CD4-positive, alpha-beta memory T cell (primary cell): ENCODE measurements at regions not wholly inside any gene's neighbourhood (a gene's known extent, or its start where the extent isn't known, plus 50 kb on each side); places are given as distances from the start of the nearest gene placed in this dataset.

ENCODE experiments used
- CTCF ChIA-PET: fragments of 350-600 bp; sonication (Branson Sonifier 250); formaldehyde crosslinking; loops from one replicate; lab custom pipeline; 2021; ENCODE audit warnings: inconsistent platforms; ENCODE audit not compliant: partially characterized antibody; lab: Charles Lee
- POLR2A ChIA-PET: fragments of 350-600 bp; sonication (Branson Sonifier 250); formaldehyde crosslinking; loops from one replicate; lab custom pipeline; 2021; ENCODE audit not compliant: partially characterized antibody; lab: Charles Lee
- DNase-seq, 5 donors: peaks; one replicate each; pipeline versions ENCODE4 v3.0.0 to v3.0.0-alpha.2; 2020 to 2022; ENCODE audit warnings: mixed read lengths in 1 of 5
- H3K27ac ChIP-seq: one replicate; pipeline ENCODE4 v1.7.0; 2013; ENCODE audit warnings: low read depth, low read length
- H3K27me3 ChIP-seq: 2 replicates; pipeline ENCODE4 v1.7.0; 2013; ENCODE audit warnings: mild to moderate bottlenecking, low read length, moderate library complexity; ENCODE audit not compliant: insufficient read depth
- H3K36me3 ChIP-seq: 2 replicates; pipeline ENCODE4 v1.7.0; 2013; ENCODE audit warnings: mild to moderate bottlenecking, low read length, moderate library complexity; ENCODE audit not compliant: insufficient read depth
- H3K4me1 ChIP-seq: 2 replicates; pipeline ENCODE4 v1.7.0; 2013; ENCODE audit warnings: mild to moderate bottlenecking, low read length, moderate library complexity; ENCODE audit not compliant: insufficient read depth
- H3K4me3 ChIP-seq, 2 donors: one replicate each; pipeline ENCODE4 v1.7.0; 2013; ENCODE audit warnings: low read length in 2 of 2, mild to moderate bottlenecking in 1 of 2
- H3K9me3 ChIP-seq, 2 donors: one replicate each; pipeline ENCODE4 v1.7.0; 2013; ENCODE audit warnings: low read length in 2 of 2, control low read depth in 1 of 2; ENCODE audit not compliant: control insufficient read depth in 1 of 2
- H3K27ac Mint-ChIP-seq, 7 donors: one replicate each; pipeline ENCODE4 v1.8.0; 2020 to 2021; ENCODE audit warnings: mixed read lengths in 7 of 7, mild to moderate bottlenecking in 6 of 7, inconsistent platforms in 3 of 7, moderate library complexity in 3 of 7
- H3K27me3 Mint-ChIP-seq, 2 donors: one replicate each; pipeline ENCODE4 v1.8.0; 2020 to 2021; ENCODE audit warnings: mixed read lengths in 2 of 2
- H3K36me3 Mint-ChIP-seq, 2 donors: one replicate each; pipeline ENCODE4 v1.8.0; 2020 to 2021; ENCODE audit warnings: mixed read lengths in 2 of 2, inconsistent platforms in 1 of 2, mild to moderate bottlenecking in 1 of 2
- H3K4me1 Mint-ChIP-seq, 4 donors: one replicate each; pipeline ENCODE4 v1.8.0; 2020 to 2021; ENCODE audit warnings: mixed read lengths in 4 of 4, mild to moderate bottlenecking in 1 of 4
- H3K4me3 Mint-ChIP-seq, 8 donors: one replicate each; pipeline ENCODE4 v1.8.0; 2020 to 2021; ENCODE audit warnings: mixed read lengths in 8 of 8, mild to moderate bottlenecking in 7 of 8, moderate library complexity in 6 of 8, inconsistent platforms in 3 of 8
- H3K9me3 Mint-ChIP-seq, 8 donors: one replicate each; pipeline ENCODE4 v1.8.0; 2020 to 2021; ENCODE audit warnings: mixed read lengths in 8 of 8, mild to moderate bottlenecking in 5 of 8, inconsistent platforms in 3 of 8, moderate library complexity in 1 of 8
- intact Hi-C: fragments of 100-400 bp; cut with micrococcal nuclease; formaldehyde crosslinking; loops from one replicate; pipeline ENCODE4 v1.15.1; 2023

- H3K36me3 ChIP-seq = no peaks in the 10 kb centered on the region
- Mint-ChIP-seq H3K27ac (no peak overlapping the region), H3K4me3 (no peak overlapping the region), H3K36me3 (peaks cover 0 to 3% of the 10 kb centered on the region in 2 donors), H3K27me3 (peaks cover 0 to 5% of the 10 kb centered on the region in 2 donors), H3K4me1 (no peaks in the 10 kb centered on the region), H3K9me3 (peaks cover 3 to 20% (median 16%) of the 10 kb centered on the region in 8 donors)
- H3K4me3 ChIP-seq = no peak overlapping the region
- no peak for DNase-seq
- H3K4me1 ChIP-seq = no peaks in the 10 kb centered on the region
- ChIA-PET CTCF (no interaction called here), POLR2A (no interaction called here)
- H3K27me3 ChIP-seq = no peaks in the 10 kb centered on the region
- intact Hi-C loops = no loop called here
- H3K27ac ChIP-seq = no peak overlapping the region
- H3K9me3 ChIP-seq = peaks cover 0 to 3% of the 10 kb centered on the region in 2 donors
Observed at GRCh38 chr4:154936873-154937272, 155.8 kb downstream of the RBM46 start.

GRCh38 chr4:154939851-154940250 lies 158.8 kb downstream of the RBM46 start:
- Mint-ChIP-seq H3K4me1 (no peaks in the 10 kb centered on the region), H3K27me3 (peaks cover 0 to 2% of the 10 kb centered on the region in 2 donors), H3K27ac (no peak overlapping the region), H3K4me3 (no peak overlapping the region), H3K9me3 (peaks cover 0 to 14% (median 5%) of the 10 kb centered on the region in 8 donors), H3K36me3 (peaks cover 0 to 3% of the 10 kb centered on the region in 2 donors)
- H3K4me1 ChIP-seq = no peaks in the 10 kb centered on the region
- no peak for DNase-seq
- intact Hi-C loops = no loop called here
- no peak overlapping the region for H3K4me3 ChIP-seq
- peaks cover 0 to 3% of the 10 kb centered on the region in 2 donors for H3K9me3 ChIP-seq
- no peaks in the 10 kb centered on the region for H3K36me3 ChIP-seq
- H3K27ac ChIP-seq = no peak overlapping the region
- ChIA-PET CTCF (no interaction called here), POLR2A (no interaction called here)
- no peaks in the 10 kb centered on the region for H3K27me3 ChIP-seq

GRCh38 chr4:154942176-154942575 lies 161.1 kb downstream of the RBM46 start:
- Mint-ChIP-seq H3K4me1 (no peaks in the 10 kb centered on the region), H3K27ac (no peak overlapping the region)
- POLR2A ChIA-PET = no interaction called here

GRCh38 chr4:154944996-154945395 lies 163.9 kb downstream of the RBM46 start:
- no peak for DNase-seq
- Histone ChIP-seq H3K27me3 (no peaks in the 10 kb centered on the region), H3K9me3 (no peaks in the 10 kb centered on the region), H3K4me1 (no peaks in the 10 kb centered on the region), H3K27ac (no peak overlapping the region), H3K4me3 (no peak overlapping the region), H3K36me3 (no peaks in the 10 kb centered on the region)
- no peaks in the 10 kb centered on the region for H3K4me1 Mint-ChIP-seq
- no peaks in the 10 kb centered on the region for H3K27me3 Mint-ChIP-seq
- intact Hi-C loops = no loop called here
- ChIA-PET CTCF (no interaction called here), POLR2A (no interaction called here)
- H3K4me3 Mint-ChIP-seq = no peak overlapping the region
- no peak overlapping the region for H3K27ac Mint-ChIP-seq
- H3K36me3 Mint-ChIP-seq = no peaks in the 10 kb centered on the region
- H3K9me3 Mint-ChIP-seq = peaks cover 0 to 2% (median 0%) of the 10 kb centered on the region in 8 donors

More at GRCh38 chr4:154942176-154942575, 161.1 kb downstream of the RBM46 start:
- H3K4me3 ChIP-seq = no peak overlapping the region
- no peaks in the 10 kb centered on the region for H3K4me1 ChIP-seq
- H3K36me3 Mint-ChIP-seq = peaks cover 0 to 1% of the 10 kb centered on the region in 2 donors
- intact Hi-C loops = no loop called here
- H3K4me3 Mint-ChIP-seq = no peak overlapping the region
- H3K9me3 Mint-ChIP-seq = peaks cover 0 to 3% (median 0%) of the 10 kb centered on the region in 8 donors
- peaks cover 0 to 1% of the 10 kb centered on the region in 2 donors for H3K27me3 Mint-ChIP-seq
- H3K27ac ChIP-seq = no peak overlapping the region
- H3K9me3 ChIP-seq = no peaks in the 10 kb centered on the region
- CTCF ChIA-PET = no interaction called here
- H3K27me3 ChIP-seq = no peaks in the 10 kb centered on the region
- no peak for DNase-seq
- no peaks in the 10 kb centered on the region for H3K36me3 ChIP-seq

GRCh38 chr4:154946113-154946512 lies 165.0 kb downstream of the RBM46 start:
- H3K36me3 Mint-ChIP-seq = no peaks in the 10 kb centered on the region
- ChIA-PET POLR2A (no interaction called here), CTCF (no interaction called here)
- no peak for DNase-seq
- intact Hi-C loops = no loop called here
- H3K4me1 Mint-ChIP-seq = no peaks in the 10 kb centered on the region
- H3K4me3 Mint-ChIP-seq = no peak overlapping the region
- Histone ChIP-seq H3K9me3 (no peaks in the 10 kb centered on the region), H3K27ac (no peak overlapping the region), H3K4me1 (no peaks in the 10 kb centered on the region), H3K4me3 (no peak overlapping the region), H3K27me3 (no peaks in the 10 kb centered on the region), H3K36me3 (no peaks in the 10 kb centered on the region)
- no peak overlapping the region for H3K27ac Mint-ChIP-seq
- peaks cover 0 to 5% (median 0%) of the 10 kb centered on the region in 8 donors for H3K9me3 Mint-ChIP-seq
- H3K27me3 Mint-ChIP-seq = no peaks in the 10 kb centered on the region

GRCh38 chr4:154953691-154954090 lies 172.6 kb downstream of the RBM46 start:
- H3K27me3 Mint-ChIP-seq = no peaks in the 10 kb centered on the region

GRCh38 chr4:154954117-154954516 lies 173.0 kb downstream of the RBM46 start:
- Histone ChIP-seq H3K9me3 (no peaks in the 10 kb centered on the region), H3K27me3 (no peaks in the 10 kb centered on the region), H3K36me3 (no peaks in the 10 kb centered on the region), H3K4me1 (no peaks in the 10 kb centered on the region), H3K4me3 (no peak overlapping the region), H3K27ac (no peak overlapping the region)
- H3K36me3 Mint-ChIP-seq = no peaks in the 10 kb centered on the region
- no peak overlapping the region for H3K4me3 Mint-ChIP-seq
- no peaks in the 10 kb centered on the region for H3K27me3 Mint-ChIP-seq
- H3K4me1 Mint-ChIP-seq = no peaks in the 10 kb centered on the region
- H3K27ac Mint-ChIP-seq = no peak overlapping the region
- ChIA-PET CTCF (no interaction called here), POLR2A (no interaction called here)
- H3K9me3 Mint-ChIP-seq = peaks cover 0 to 13% (median 4%) of the 10 kb centered on the region in 8 donors
- DNase-seq = no peak
- intact Hi-C loops = no loop called here

More at GRCh38 chr4:154953691-154954090, 172.6 kb downstream of the RBM46 start:
- intact Hi-C loops = no loop called here
- Mint-ChIP-seq H3K36me3 (no peaks in the 10 kb centered on the region), H3K4me3 (no peak overlapping the region), H3K9me3 (peaks cover 0 to 13% (median 4%) of the 10 kb centered on the region in 8 donors), H3K27ac (no peak overlapping the region), H3K4me1 (no peaks in the 10 kb centered on the region)
- Histone ChIP-seq H3K27me3 (no peaks in the 10 kb centered on the region), H3K36me3 (no peaks in the 10 kb centered on the region), H3K4me1 (no peaks in the 10 kb centered on the region), H3K27ac (no peak overlapping the region), H3K9me3 (no peaks in the 10 kb centered on the region), H3K4me3 (no peak overlapping the region)
- ChIA-PET POLR2A (no interaction called here), CTCF (no interaction called here)
- no peak for DNase-seq

GRCh38 chr4:154958121-154958520 lies 177.0 kb downstream of the RBM46 start:
- no peak for DNase-seq
- Mint-ChIP-seq H3K36me3 (no peaks in the 10 kb centered on the region), H3K4me3 (no peak overlapping the region), H3K9me3 (peaks cover 0 to 8% (median 2%) of the 10 kb centered on the region in 8 donors), H3K4me1 (no peaks in the 10 kb centered on the region), H3K27me3 (no peaks in the 10 kb centered on the region), H3K27ac (no peak overlapping the region)
- H3K27me3 ChIP-seq = no peaks in the 10 kb centered on the region
- H3K4me1 ChIP-seq = no peaks in the 10 kb centered on the region
- no peak overlapping the region for H3K4me3 ChIP-seq
- ChIA-PET CTCF (no interaction called here), POLR2A (no interaction called here)
- no peaks in the 10 kb centered on the region for H3K9me3 ChIP-seq
- no peaks in the 10 kb centered on the region for H3K36me3 ChIP-seq
- H3K27ac ChIP-seq = no peak overlapping the region
- intact Hi-C loops = no loop called here
